ENCODE measurements at regions not wholly inside any gene's neighbourhood (a gene's known extent, or its start where the extent isn't known, plus 50 kb on each side); places are given as distances from the start of the nearest gene placed in this dataset.
A peak's percentile ranks its signal among the peaks of the same experiment; 100 is the strongest.

DNA sequence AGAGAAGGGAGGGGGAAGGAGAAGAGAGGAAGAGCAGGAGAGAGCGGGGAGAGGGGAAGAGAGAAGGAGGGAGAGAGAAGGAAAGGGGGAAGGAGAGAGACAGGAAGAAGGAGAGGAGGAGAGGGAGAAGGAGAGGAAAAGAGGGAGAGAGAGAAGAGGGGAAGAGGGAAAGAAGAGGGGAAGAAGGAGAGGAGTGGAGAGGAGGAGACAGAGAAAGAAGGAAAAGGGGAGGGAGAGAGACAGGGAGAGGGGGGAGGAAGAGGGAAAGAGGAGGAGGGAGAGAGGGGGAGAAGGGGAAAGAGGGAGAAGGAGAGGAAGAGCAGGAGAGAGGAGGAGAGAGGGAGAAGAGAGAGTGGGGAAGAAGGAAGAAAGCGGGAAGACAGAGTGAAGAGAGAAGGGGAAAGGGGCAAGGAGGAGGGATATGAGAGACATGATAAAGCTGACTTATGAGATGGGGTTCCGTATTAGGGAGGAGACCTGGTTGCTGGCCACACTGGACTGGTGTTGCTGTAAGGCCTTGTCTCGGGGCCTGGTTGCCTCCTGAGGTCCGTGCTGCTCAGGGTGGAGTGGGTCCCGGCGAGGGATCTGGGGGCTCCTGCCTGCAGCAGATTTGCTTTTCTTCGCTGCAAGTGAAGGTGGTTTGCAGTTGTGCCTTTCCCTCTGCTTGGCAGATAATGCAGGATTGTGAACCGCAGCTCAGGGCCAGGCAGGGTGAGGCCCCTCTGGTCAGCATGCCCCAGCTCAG is 139.5 kb downstream of the TEX29 start:
- POLR2A ChIA-PET: no interaction called here
- TF ChIP-seq, protein P1, sequence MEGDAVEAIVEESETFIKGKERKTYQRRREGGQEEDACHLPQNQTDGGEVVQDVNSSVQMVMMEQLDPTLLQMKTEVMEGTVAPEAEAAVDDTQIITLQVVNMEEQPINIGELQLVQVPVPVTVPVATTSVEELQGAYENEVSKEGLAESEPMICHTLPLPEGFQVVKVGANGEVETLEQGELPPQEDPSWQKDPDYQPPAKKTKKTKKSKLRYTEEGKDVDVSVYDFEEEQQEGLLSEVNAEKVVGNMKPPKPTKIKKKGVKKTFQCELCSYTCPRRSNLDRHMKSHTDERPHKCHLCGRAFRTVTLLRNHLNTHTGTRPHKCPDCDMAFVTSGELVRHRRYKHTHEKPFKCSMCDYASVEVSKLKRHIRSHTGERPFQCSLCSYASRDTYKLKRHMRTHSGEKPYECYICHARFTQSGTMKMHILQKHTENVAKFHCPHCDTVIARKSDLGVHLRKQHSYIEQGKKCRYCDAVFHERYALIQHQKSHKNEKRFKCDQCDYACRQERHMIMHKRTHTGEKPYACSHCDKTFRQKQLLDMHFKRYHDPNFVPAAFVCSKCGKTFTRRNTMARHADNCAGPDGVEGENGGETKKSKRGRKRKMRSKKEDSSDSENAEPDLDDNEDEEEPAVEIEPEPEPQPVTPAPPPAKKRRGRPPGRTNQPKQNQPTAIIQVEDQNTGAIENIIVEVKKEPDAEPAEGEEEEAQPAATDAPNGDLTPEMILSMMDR (IDR thresholded peaks at IDR 0.05; ENCODE audit: insufficient read depth, low read depth, low read length): no peak
- CTCF ChIA-PET: interaction anchor here (0.8 to 4.1 kb wide), 3 partner anchors 14 to 392 kb away, joined by 3 to 18 read pairs (median 3); no protein-coding TSS in a partner anchor
- DNase-seq (ENCODE audit: low read depth): no peak
- no peaks in the 10 kb centered on the region for H3K27me3 ChIP-seq (ENCODE audit: control insufficient read depth, insufficient read depth, low read length)
- H3K4me3 ChIP-seq (ENCODE audit: low read depth, low read length): no peak overlapping the region
- no peaks in the 10 kb centered on the region for H3K36me3 ChIP-seq (ENCODE audit: control insufficient read depth, insufficient read depth, low read length)

DNA sequence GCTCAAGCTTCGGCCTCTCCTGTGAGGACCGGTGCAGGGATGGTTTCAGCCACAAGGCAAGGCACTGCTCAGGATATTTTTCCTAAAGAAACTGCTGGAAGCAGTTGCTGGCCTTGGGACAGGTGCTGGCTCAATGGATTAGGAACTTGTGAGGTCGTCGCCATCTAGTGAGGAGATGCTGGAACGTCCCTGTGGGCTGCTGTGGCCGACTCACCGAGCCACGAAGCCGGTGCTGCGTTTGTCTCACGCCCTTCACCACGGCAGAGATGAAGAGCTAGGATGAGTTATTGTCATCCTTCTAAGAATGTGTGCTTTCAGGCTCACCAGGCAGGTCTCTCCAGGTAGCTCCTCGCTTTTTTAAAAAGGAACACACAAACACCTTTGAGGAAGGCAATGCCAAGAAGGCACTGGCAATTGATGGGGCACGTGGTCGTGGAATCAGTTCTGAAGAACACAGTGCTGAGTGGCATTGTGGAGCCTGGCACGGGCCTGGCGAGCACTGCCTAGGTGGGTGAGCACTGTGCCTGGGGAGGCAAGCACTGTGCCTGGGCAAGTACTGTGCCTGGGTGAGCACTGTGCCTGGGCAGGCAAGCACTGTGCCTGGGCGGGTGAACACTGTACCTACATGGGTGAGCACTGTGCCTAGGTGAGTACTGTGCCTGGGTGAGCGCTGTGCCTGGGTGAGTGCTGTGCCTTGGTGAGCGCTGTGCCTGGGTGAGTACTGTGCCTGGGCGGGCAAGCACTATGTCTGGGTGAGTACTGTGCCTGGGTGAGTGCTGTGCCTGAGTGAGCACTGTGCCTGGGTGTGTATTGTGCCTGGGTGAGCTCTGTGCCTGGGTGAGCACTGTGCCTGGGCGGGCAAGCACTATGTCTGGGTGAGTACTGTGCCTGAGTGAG is 140.4 kb downstream of the TEX29 start:
- TF ChIP-seq, protein P1 (IDR thresholded peaks at IDR 0.05; ENCODE audit: insufficient read depth, low read depth, low read length): peak; percentile 51
- POLR2A ChIA-PET: no interaction called here
- CTCF ChIA-PET: interaction anchor here (0.8 to 4.1 kb wide), 2 partner anchors 13 to 393 kb away, joined by 3 to 18 read pairs; no protein-coding TSS in a partner anchor
- Histone ChIP-seq H3K36me3 (ENCODE audit: control insufficient read depth, insufficient read depth, low read length) (no peaks in the 10 kb centered on the region), H3K4me3 (ENCODE audit: low read depth, low read length) (no peak overlapping the region), H3K27me3 (ENCODE audit: control insufficient read depth, insufficient read depth, low read length) (no peaks in the 10 kb centered on the region)
- no peak for DNase-seq (ENCODE audit: low read depth)

DNA sequence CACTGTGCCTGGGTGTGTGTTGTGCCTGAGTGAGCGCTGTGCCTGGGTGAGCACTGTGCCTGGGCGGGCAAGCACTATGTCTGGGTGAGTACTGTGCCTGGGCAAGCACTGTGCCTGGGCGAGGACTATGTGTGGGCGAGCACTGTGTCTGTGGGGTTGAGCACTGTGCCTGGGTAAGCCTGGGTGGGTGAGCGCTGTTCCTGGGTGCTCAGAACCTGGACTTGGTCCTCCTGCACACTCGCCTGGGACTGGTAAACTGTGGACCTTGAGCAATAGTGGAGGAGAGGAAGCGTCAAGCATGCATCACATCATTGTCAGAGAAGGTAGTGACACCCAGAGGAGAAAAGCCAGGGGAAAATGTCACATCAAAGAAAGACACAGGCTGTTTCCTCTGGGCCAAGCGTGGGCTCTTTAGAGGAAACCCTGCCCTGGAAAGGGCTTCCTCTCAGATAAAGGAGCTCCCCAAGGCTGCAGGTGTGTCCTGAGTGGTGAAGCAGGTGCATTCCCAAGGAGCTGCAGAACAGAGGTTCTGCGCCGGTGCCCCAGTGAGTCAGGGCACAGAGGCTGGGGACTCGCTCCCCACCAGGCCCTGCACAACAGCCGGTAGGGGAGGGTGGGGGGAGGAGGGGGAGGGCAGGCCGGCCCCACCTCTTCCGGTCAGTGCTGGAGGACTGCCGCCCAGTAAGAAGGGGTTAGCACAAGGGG is 141.2 kb downstream of the TEX29 start:
- TF ChIP-seq, protein P1 (IDR thresholded peaks at IDR 0.05; ENCODE audit: insufficient read depth, low read depth, low read length): no peak
- no peaks in the 10 kb centered on the region for H3K36me3 ChIP-seq (ENCODE audit: control insufficient read depth, insufficient read depth, low read length)
- ChIA-PET POLR2A (no interaction called here), CTCF (interaction anchor here (4.1 kb wide), 1 partner anchor 394 kb away, joined by 18 read pairs; no protein-coding TSS in a partner anchor)
- DNase-seq (ENCODE audit: low read depth): no peak
- H3K27me3 ChIP-seq (ENCODE audit: control insufficient read depth, insufficient read depth, low read length): no peaks in the 10 kb centered on the region
- no peak overlapping the region for H3K4me3 ChIP-seq (ENCODE audit: low read depth, low read length)

DNA sequence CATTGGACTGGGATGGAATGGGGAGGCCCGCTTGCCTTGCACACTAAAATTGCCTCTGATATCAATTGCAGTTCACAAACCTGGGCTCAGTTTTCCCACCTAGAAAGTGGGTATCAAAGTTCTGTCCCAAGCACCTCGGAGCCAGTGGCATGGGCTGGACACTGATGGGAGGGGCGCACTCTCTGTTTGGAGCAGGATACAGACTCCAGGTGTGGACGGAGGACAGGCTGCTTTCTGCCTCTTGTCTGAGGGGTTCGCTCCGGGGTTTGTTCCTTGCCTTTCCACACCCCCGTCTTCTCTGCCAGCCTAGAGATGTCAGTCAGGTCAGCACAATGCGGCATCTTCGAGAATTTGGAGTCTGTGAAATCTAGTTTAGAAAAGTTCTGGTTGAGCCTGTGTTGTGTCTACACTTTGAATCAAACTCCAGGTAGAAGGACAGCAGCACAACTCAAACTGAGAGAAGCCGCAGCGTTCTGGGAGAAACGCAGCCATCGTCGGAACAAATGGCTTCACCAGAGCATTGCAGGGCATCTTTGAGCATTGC is 141.9 kb downstream of the TEX29 start:
- TF ChIP-seq, protein P1 (IDR thresholded peaks at IDR 0.05; ENCODE audit: insufficient read depth, low read depth, low read length): no peak
- Histone ChIP-seq H3K4me3 (ENCODE audit: low read depth, low read length) (no peak overlapping the region), H3K36me3 (ENCODE audit: control insufficient read depth, insufficient read depth, low read length) (no peaks in the 10 kb centered on the region), H3K27me3 (ENCODE audit: control insufficient read depth, insufficient read depth, low read length) (no peaks in the 10 kb centered on the region)
- DNase-seq (ENCODE audit: low read depth): no peak
- ChIA-PET POLR2A (no interaction called here), CTCF (interaction anchor here (1.5 to 4.1 kb wide), 3 partner anchors 12 to 395 kb away, joined by 3 to 18 read pairs (median 6); no protein-coding TSS in a partner anchor)
